DOHH2 (cell line): ENCODE measurements at regions not wholly inside any gene's neighbourhood (a gene's known extent, or its start where the extent isn't known, plus 50 kb on each side); places are given as distances from the start of the nearest gene placed in this dataset.

ENCODE experiments used
- H3F3A ChIP-seq: fragments of 200-600 bp; sonication (generic), shearing (Covaris generic); 2 replicates; pipeline ENCODE4 v1.6.0; 2016; ENCODE audit warnings: antibody characterized with exemption, mild to moderate bottlenecking; ENCODE audit not compliant: control insufficient read depth, insufficient read depth
- H3K27ac ChIP-seq: fragments of 200-600 bp; sonication (generic); 2 replicates; pipeline ENCODE4 v1.5.1; 2014; ENCODE audit warnings: low read depth, mild to moderate bottlenecking, low read length, moderate library complexity
- H3K27me3 ChIP-seq: fragments of 200-600 bp; sonication (generic); 2 replicates; pipeline ENCODE4 v1.6.1; 2014; ENCODE audit warnings: mild to moderate bottlenecking, low read length, mixed read lengths; ENCODE audit not compliant: control insufficient read depth
- H3K36me3 ChIP-seq: fragments of 200-600 bp; sonication (generic); 2 replicates; pipeline ENCODE4 v1.6.1; 2014; ENCODE audit warnings: mild to moderate bottlenecking, low read length, moderate library complexity, mixed read lengths; ENCODE audit not compliant: control insufficient read depth
- H3K4me1 ChIP-seq: fragments of 200-600 bp; sonication (generic); 2 replicates; pipeline ENCODE4 v1.6.1; 2014; ENCODE audit warnings: mild to moderate bottlenecking, low read length, mixed read lengths; ENCODE audit not compliant: control insufficient read depth
- H3K4me2 ChIP-seq: fragments of 200-600 bp; sonication (generic); 2 replicates; pipeline ENCODE4 v1.6.0; 2014; ENCODE audit warnings: mild to moderate bottlenecking, low read length, moderate library complexity
- H3K4me3 ChIP-seq: fragments of 200-600 bp; sonication (generic); 2 replicates; pipeline ENCODE4 v1.5.1; 2014; ENCODE audit warnings: mild to moderate bottlenecking, low read length, mixed read lengths
- H3K79me2 ChIP-seq: fragments of 200-600 bp; sonication (generic); 2 replicates; pipeline ENCODE4 v1.6.1; 2014; ENCODE audit warnings: mild to moderate bottlenecking, low read length, mixed read lengths; ENCODE audit not compliant: control insufficient read depth
- H3K9me2 ChIP-seq: fragments of 200-600 bp; sonication (generic); replicated peaks from 2 replicates; pipeline ENCODE4 v1.6.1; 2014; ENCODE audit warnings: mild to moderate bottlenecking, low read length, mixed read lengths; ENCODE audit not compliant: control insufficient read depth
- H3K9me3 ChIP-seq: fragments of 200-600 bp; sonication (generic); 2 replicates; pipeline ENCODE4 v1.6.1; 2014; ENCODE audit warnings: antibody characterized with exemption, low read length, mixed read lengths; ENCODE audit not compliant: control insufficient read depth, insufficient read depth
- H4K20me1 ChIP-seq: fragments of 200-600 bp; sonication (generic); 2 replicates; pipeline ENCODE4 v1.6.0; 2014; ENCODE audit warnings: low read depth, mild to moderate bottlenecking, antibody characterized with exemption, low read length, moderate library complexity; ENCODE audit not compliant: control insufficient read depth, insufficient read depth
- EZH2phosphoT487 ChIP-seq: fragments of 200-600 bp; sonication (generic); IDR thresholded peaks from 2 replicates; pipeline ENCODE4 v1.6.1; 2017; ENCODE audit warnings: borderline replicate concordance, mild to moderate bottlenecking, antibody characterized with exemption, low read length, moderate library complexity, mixed read lengths
- TF ChIP-seq, protein P1 (sequence below): fragments of 200-600 bp; sonication (generic); IDR thresholded peaks from one replicate; pipeline ENCODE4 v1.5.1; 2014; ENCODE audit warnings: antibody characterized with exemption, mild to moderate bottlenecking, low read depth, low read length; ENCODE audit not compliant: poor library complexity, severe bottlenecking

DNA sequence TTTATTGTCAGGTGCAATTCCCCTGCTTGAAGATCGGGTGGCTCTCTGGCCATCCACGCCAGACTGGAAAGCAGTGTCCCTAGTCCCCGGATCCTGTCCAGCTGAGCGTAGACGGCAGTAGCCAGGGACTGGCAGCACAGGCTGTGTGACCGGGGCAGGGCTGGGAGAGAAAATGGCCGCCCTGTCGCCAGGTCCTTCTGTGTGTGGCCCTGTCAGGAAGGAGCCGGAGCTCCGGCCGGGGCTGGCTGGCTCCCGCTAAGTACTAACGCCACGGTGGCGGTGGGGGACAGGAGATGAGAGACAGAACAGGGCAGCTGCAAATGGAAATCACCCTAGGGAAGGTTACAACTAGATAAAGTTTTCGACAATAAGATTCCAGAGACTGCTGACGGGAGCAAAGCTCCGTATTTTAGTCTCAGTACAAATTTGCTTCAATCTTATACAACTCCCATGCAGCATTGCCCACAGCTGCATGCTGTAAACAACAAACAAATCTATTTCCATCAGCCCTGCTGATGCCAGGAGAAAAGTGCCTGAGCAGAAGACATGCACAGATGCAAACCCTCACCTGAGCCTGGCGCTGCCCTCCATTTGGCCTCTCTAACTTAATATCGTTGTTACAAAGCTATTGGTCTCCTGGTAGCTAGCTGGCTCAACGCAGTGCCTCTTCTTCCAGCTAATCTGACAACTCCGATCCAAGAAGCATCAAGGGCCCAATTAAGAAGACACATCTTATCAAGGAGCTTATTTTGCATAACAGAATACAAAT is 253.0 kb downstream of the TSHZ3 start:
- no peaks in the 10 kb centered on the region for H3K36me3 ChIP-seq
- no peaks in the 10 kb centered on the region for H4K20me1 ChIP-seq
- H3F3A ChIP-seq = no peaks in the 10 kb centered on the region
- TF ChIP-seq EZH2phosphoT487 = no peak
- TF ChIP-seq, protein P1, sequence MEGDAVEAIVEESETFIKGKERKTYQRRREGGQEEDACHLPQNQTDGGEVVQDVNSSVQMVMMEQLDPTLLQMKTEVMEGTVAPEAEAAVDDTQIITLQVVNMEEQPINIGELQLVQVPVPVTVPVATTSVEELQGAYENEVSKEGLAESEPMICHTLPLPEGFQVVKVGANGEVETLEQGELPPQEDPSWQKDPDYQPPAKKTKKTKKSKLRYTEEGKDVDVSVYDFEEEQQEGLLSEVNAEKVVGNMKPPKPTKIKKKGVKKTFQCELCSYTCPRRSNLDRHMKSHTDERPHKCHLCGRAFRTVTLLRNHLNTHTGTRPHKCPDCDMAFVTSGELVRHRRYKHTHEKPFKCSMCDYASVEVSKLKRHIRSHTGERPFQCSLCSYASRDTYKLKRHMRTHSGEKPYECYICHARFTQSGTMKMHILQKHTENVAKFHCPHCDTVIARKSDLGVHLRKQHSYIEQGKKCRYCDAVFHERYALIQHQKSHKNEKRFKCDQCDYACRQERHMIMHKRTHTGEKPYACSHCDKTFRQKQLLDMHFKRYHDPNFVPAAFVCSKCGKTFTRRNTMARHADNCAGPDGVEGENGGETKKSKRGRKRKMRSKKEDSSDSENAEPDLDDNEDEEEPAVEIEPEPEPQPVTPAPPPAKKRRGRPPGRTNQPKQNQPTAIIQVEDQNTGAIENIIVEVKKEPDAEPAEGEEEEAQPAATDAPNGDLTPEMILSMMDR = no peak
- H3K4me3 ChIP-seq = no peak overlapping the region
- no peaks in the 10 kb centered on the region for H3K4me1 ChIP-seq
- no peaks in the 10 kb centered on the region for H3K79me2 ChIP-seq
- no peak overlapping the region for H3K27ac ChIP-seq
- H3K9me2 ChIP-seq = no peaks in the 10 kb centered on the region
- no peaks in the 10 kb centered on the region for H3K9me3 ChIP-seq
- H3K4me2 ChIP-seq = no peak overlapping the region
- H3K27me3 ChIP-seq = no peaks in the 10 kb centered on the region

DNA sequence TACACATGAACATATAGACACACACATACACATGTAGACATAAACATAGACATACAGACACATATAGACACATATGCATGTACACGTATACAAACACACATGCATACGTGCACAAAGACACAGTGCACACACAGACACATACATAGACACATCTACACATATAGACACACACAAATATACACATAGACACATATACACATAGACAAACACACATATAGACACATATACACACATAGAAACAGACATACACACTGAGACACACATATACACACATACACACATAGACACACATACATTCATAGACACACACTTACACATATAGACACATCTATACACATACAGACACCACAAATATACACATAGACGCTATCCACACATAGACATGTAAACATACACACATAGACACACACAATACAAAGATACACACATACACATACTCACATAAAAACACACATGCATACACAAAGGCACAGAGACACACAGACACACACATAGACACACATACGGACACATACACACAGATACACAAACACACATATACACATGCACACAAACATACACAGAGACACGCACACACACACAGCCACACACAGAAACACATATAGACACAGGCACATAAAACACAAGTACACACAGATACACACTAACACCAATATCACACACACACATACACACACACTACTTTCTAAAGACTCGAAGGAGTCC is 254.0 kb downstream of the TSHZ3 start:
- Histone ChIP-seq H3K4me1 (no peaks in the 10 kb centered on the region), H3K27ac (no peak overlapping the region), H3F3A (no peaks in the 10 kb centered on the region), H3K4me3 (no peak overlapping the region), H3K36me3 (no peaks in the 10 kb centered on the region), H4K20me1 (no peaks in the 10 kb centered on the region), H3K9me3 (no peaks in the 10 kb centered on the region; the same call in 1 of the 2 replicates), H3K4me2 (no peak overlapping the region), H3K79me2 (no peaks in the 10 kb centered on the region), H3K9me2 (no peaks in the 10 kb centered on the region), H3K27me3 (no peaks in the 10 kb centered on the region)
- TF ChIP-seq EZH2phosphoT487 = no peak
- TF ChIP-seq, protein P1 = no peak

DNA sequence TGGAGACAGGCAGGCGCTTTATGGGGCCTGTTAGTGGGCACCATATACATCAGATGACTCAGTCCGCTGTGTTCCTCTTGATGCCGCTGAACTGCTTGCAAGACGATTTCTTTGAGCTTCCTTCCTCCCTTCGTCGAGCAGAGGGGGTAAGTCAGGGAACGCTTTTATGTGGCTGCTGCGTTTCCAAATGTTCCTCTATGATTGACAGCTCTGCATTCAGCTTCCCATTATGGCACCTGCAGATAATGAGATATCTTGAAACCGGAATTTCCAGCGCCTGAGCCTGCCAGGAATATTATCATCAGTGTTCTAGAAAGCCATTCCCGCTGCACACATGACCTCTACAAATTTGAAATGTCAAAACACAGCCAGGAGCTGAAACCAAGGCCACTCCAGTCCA is 257.0 kb downstream of the TSHZ3 start:
- no peaks in the 10 kb centered on the region for H3K36me3 ChIP-seq
- H3K4me1 ChIP-seq = no peaks in the 10 kb centered on the region
- TF ChIP-seq, protein P1 = no peak
- no peak for TF ChIP-seq EZH2phosphoT487
- no peaks in the 10 kb centered on the region for H3K27me3 ChIP-seq
- H3K4me3 ChIP-seq = no peak overlapping the region
- no peaks in the 10 kb centered on the region for H4K20me1 ChIP-seq
- no peaks in the 10 kb centered on the region; the same call in 1 of the 2 replicates for H3K9me3 ChIP-seq
- no peaks in the 10 kb centered on the region for H3K9me2 ChIP-seq
- H3K4me2 ChIP-seq = no peak overlapping the region
- H3F3A ChIP-seq = no peaks in the 10 kb centered on the region
- no peaks in the 10 kb centered on the region for H3K79me2 ChIP-seq
- H3K27ac ChIP-seq = no peak overlapping the region
